ENCODE measurements at regions not wholly inside any gene's neighbourhood (a gene's known extent, or its start where the extent isn't known, plus 50 kb on each side); places are given as distances from the start of the nearest gene placed in this dataset.

- TF ChIP-seq CTCF (IDR thresholded peaks at IDR 0.05), result no peak
- TF ChIP-seq POLR2AphosphoS5 (IDR thresholded peaks at IDR 0.05), result no peak
Measured at GRCh38 chr5:1634337-1634661, 110.5 kb upstream of the LPCAT1 start.
